ACHN (cell line): ENCODE measurements at regions not wholly inside any gene's neighbourhood (a gene's known extent, or its start where the extent isn't known, plus 50 kb on each side); places are given as distances from the start of the nearest gene placed in this dataset.
"Not testable (repeated sequence)": the region's sequence is repeated elsewhere in the genome, so short reads cannot be mapped to it uniquely, and the experiment has no call there.

Source experiments
- DNase-seq: peaks from one replicate; pipeline ENCODE4 v3.0.0-alpha.2; 2015
- in situ Hi-C: cut with HindIII; loops from 2 replicates; pipeline ENCODE4 v1.10.0; 2017; ENCODE audit warnings: low sequenced_read_pairs, low pct_ligation_motif_present, low pct_unique_long_range_greater_than_20kb

DNA sequence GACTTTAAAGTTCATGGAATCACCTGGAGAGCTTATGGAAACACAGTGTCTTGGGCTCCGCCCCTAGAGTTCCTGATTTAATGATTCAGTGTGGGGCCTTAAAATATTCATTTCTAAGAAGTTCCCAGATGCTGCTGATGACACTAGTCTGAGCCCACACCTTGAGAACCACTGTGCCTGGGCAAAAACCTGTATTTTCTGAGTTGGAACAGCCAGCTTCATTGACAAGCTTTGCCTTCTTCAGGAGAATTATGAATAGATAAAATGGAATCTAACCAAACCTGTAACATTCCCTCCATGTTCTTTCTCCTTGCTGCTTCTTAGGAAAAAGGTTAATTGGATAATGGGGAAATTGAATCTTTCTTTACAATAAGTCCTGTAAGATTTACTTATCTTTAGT, 490.7 kb downstream of the DIPK2A start:
- DNase-seq, result no peak
- in situ Hi-C loops, result no loop called here

DNA sequence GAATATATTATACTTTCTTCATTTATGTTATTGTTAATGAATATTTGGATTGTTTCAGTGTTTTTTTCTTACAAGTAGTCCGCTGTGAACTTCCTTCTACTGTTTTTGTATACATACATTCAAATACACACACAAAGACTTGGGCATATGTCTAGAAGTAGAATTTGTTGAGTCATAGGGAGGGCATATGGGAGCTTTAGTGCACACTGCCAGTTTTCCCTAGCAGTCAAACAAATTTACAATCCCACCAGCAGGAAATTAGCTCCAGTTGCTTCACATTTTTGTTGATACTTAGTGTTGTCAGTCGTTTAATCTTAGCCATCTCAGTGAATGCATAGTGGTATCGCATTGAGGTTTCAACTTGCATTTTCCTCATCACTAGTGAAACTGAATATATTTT, 492.3 kb downstream of the DIPK2A start:
- DNase-seq, result no peak
- in situ Hi-C loops, result no loop called here

DNA sequence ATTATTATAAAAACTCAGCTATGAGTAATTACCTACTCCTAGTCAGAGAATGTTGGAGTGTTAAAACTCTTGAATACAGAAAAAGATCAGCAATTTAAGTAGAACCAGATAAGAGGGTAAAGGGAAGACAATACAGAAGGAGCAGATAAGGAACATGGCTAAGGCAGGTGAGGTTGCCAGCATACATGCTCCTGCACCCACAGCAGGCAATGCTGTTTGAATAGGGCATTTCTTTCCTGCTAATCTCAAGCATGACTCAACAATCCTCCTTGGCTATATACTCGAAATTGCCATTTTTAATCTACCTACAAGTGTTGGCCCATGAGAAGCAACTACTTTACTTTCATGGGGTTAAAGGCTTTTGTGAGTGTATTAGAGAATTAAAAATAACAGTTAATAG, 494.5 kb downstream of the DIPK2A start:
- in situ Hi-C loops, result no loop called here
- no peak for DNase-seq

DNA sequence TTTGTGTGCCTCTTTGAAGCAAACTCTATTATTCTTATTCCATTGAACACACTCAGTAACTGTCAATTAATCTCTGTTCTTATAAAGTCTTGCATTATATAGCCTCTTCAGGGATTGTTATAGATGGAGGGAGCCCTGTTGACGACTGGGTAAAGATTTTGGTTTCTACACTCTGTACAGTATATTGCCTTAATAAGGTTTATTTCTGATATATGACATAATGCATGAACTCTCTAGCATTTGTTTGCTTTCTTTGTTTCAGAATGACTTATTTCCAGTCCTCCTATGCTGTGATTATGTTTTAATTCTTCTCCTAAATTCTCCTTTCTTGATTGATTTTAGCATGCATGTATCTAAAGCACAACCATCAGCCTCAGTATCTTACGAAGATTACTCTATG, 494.9 kb downstream of the DIPK2A start:
- no peak for DNase-seq
- in situ Hi-C loops, result no loop called here

DNA sequence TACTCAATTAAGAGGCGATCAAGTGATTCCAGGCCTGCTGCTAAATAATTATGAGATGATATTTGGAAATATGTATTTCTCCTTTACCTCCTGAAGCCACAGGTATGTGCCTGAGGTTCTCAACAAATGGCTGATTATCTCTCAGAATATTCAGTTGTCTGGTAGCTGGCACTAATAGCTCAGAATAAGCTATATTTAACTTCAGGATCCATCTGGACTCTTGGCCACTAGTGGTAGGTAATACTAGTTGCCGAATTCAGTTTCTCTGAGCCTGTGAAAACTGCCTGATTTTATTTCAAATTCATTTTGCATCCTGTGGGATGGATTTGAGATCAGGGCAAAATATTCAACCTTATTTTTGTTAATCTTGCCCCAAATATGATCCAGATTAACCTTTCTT, 499.0 kb downstream of the DIPK2A start:
- in situ Hi-C loops, result no loop called here
- DNase-seq, result no peak

DNA sequence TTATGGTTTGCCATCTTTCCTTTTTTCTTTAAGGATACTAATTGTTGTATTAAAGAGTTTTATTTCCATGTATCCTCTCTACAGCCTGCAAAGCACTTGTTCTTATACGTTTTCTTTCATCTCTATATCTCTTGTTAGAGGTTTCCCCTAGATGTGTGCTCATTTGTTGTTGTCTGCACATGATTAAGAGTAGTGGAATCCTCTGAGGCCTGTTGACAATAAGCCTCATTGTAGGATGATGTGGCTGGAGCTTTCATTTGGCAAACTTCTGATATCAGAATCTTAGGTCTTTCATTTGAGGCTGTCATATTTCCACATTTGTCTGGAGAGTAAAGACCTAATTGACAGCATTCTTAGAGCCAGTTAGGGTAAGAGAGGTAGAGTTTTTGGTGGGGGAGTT, 506.0 kb downstream of the DIPK2A start:
- in situ Hi-C loops, result no loop called here
- no peak for DNase-seq

DNA sequence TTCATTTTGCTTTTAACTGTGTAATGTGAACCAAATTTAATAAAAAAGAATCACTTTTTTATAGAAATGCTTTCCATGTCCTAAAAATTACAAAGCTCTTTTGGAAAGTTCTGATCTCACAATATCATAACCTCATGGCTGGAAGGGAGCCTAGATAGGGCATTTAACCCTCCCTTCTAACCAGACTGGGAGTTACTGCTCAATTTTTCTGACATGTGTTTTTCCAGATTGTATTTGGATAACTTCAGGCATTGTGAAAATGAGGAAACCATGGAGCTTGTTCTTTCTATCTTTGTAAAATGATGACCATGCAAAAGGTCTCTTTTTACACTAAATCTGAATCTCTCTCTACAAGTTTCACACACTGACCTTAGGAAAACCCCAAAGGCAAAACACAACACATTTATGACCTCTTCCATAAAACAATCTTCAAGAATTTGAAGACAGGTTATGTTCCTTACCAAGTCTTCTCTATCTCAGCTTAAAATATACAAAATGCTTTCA, 508.8 kb downstream of the DIPK2A start:
- DNase-seq, result no peak
- in situ Hi-C loops, result no loop called here

DNA sequence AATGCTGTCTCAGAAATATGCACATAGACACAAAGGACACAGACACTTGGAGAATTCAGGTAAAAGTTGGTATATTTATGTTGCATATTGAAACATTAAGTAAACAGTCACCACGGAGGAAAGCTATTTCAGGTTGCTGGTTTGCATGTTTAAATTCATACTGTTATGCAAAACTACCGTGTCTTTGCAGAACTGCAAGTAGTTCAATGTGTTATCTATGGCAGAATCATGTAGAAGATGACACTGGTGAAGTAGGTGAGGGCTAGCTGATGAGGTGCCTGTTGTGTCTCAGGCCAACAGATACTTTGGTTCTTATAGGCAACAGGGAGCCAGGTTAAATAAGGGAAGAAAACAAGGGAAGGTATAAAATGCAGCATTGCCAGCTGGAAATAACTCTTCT, 511.3 kb downstream of the DIPK2A start:
- DNase-seq, result no peak
- in situ Hi-C loops, result no loop called here

DNA sequence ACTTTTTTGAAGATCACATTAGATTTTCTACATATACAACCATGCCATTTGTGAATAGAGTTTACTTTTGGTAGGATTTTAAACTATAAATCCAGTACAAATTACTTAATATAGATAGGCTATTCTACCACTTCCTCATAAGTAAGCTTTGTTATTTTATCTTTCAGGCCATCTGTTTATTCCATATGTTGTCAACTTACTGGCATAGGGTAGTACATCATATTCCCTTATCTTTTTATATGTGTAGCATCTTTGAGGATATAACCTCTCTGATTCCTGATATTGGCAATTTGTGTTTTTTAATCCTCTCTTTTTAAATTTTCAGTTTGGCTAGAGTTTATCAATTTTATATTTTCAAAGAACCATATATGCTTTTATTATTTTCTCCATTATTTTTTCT, 515.4 kb downstream of the DIPK2A start:
- DNase-seq, result no peak
- in situ Hi-C loops, result no loop called here

DNA sequence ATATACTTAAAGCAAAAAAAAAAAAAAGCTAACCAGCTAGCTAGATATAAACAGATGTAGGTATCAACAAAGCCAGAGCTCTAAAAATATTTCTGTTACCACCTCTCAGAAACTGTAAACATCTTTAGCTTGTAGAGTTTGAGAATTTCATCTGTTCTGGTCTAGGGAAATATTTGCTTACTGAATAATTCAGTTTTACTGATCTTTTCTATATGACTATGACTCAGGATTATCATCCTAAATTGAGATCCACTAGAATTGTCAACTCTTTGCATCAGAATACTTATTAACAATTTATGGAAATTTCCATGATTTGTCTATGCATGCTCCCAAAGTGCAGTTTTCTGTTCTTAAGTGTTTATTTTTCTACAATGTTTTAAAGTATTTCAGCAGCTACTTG, 517.3 kb downstream of the DIPK2A start:
- DNase-seq, result no peak
- in situ Hi-C loops, result no loop called here

DNA sequence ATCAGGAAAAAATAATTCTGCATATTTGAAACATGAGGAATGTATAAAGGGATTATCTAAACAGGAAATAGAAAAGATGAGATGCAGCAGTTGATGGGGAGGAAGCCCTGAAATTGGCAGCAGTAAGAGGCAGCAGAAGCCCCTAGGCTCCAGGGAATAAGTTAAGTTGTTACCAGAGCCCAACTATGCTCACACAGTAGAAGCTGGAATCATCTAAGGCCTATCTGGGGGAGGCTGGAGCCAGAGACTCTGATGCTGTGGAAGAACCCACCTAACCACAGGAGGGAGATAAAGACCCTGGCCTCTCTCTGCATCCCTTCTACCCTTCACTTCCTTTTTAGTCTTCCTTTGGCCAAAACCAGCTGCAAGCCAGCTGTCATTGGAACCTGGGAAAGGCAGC, 519.7 kb downstream of the DIPK2A start:
- no peak for DNase-seq
- in situ Hi-C loops, result no loop called here

DNA sequence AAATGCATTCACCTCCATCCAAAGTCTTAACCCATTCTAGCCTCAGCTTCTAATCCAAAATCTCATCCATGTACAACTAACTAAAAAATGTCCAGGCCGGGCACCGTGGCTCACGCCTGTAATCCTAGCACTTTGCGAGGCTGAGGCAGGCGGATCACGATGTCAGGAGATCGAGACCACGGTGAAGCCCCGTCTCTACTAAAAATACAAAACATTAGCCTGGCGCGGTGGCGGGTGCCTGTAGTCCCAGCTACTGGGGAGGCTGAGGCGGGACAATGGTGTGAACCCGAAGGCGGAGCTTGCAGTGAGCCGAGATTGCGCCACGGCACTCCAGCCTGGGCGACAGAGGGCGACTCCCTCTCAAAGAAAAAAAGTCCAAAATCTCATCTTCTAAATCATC, 523.0 kb downstream of the DIPK2A start:
- in situ Hi-C loops, DNase-seq: not testable (repeated sequence)

DNA sequence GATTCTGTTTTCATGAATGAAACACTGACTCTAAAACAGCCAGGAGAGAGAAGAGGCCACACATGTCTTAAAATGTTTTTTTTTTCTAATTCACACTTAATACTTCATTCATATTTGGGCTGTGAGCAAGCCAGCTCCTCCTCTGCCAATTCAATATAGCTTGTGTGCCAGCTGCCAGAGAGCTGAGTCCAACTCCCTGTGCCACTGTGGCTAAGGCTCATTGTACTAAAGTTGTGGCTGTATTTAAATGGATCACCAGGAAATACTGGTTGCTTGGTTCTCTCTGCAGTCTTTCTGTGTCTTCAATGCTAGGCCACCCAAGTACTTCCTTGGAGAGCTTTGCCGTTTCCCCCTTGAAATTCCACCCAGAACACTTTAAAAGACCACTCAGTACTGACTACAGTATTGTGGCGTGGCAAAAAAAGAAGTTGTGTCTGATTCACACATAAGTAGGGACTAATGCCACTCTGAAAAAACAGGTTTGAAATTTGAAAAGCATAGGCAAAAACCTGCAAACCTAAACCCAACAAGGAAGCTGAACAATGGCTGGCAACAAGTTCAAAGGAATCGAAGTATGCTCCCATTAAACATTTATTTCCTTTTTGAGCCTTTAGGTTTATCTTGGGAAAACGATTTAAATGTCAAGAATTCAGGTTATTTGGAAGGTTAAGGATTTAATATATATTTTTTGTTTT, 524.7 kb downstream of the DIPK2A start:
- no peak for DNase-seq
- in situ Hi-C loops, result no loop called here

DNA sequence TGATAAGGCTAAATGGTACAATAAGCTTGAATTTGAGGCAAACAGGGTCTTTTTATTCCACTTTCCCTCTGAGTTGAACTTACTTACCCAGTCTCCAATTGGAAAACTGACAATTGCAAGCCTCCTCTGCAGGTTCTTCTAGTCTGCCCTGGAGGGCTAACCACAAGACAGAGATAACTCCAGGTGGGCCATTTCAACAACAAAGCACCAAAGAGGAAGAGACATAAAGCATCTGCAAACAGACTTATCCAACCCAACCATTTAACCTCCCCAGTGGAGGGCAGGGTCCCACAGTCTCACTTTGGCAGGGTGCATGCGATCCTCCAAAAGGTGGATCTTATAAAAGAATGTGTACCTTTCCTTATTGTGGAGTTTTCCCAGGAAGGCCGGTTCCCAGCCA, 525.8 kb downstream of the DIPK2A start:
- in situ Hi-C loops, result no loop called here
- DNase-seq, result no peak

DNA sequence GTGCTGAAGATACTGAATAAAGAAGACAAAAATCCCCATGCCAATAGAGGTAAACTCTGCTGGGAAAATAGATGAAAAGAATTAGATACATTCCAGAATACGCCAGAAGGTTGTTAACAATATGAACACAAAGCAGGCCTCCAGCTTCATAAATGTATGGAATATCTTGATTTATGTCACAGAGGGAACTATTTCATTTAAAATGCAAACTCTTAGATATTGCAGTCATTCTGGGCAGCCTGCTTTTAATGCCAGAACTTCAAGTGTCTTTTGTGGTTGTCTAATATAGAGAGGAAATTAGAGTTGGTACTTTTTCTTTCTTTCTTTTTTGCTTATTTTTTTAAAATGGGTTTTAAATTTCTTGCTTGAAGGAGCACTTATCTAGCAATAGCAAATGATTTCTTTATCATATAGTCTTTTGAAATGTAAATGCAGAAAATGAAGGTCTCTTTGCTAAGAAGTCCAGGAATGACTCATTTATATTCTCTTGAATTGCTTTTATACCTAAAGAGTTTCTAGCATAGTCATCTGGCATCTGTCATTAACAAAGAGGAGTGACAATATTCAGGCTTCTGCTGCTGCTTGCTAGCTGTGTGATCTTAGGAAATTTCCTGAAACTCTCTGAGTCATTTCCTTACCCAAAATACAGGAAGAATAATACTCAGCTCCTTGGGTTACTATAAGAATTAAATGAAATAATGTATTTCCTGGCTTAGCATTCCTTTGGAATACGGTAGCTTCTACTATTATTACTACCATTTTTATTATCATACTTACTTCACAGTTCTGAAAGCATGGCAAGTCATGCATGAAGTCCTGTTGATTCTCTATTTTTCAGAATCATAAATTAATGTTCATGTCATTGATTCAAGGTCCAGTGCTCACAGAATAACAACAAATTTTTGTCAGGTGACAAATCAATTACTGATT, 527.6 kb downstream of the DIPK2A start:
- no peak for DNase-seq
- in situ Hi-C loops, result no loop called here

DNA sequence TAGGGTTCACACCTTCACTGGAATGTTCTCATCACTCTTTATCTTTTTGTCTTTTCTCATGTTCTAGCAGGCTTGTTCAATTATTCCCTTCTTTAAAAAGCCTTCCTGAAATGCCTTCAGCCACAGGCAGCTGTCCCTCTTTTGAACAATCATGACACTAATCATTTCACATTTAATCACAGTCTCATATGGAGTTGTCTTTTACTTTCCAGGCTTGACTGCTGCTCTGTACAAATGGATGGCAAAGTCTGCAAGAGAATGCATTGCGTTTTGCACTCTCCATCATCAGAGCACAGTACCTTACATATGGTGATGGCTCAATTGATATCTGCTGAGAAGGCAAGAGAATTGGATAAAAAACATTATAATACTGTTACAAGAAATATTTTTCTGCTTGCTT, 529.8 kb downstream of the DIPK2A start:
- in situ Hi-C loops, result no loop called here
- no peak for DNase-seq

DNA sequence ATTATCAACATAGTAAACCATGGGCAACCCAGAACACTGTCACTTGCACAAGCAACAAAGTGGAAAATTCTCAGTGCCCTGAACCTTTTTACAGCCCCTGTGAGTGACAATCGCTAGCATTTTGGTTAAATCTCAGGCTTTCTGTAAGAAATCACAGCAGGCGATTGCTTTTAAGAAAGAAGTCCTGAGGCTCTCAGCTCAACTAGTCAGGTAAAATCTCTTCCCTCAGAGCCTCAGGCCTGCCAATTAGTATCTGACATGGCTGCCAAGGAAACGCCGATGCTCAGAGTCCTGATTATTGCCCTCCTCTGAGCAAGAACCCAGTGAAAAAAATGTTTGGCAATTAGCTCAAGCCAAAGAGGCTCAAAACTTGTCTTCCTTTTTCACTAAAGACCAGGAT, 530.8 kb downstream of the DIPK2A start:
- in situ Hi-C loops, result no loop called here
- no peak for DNase-seq

DNA sequence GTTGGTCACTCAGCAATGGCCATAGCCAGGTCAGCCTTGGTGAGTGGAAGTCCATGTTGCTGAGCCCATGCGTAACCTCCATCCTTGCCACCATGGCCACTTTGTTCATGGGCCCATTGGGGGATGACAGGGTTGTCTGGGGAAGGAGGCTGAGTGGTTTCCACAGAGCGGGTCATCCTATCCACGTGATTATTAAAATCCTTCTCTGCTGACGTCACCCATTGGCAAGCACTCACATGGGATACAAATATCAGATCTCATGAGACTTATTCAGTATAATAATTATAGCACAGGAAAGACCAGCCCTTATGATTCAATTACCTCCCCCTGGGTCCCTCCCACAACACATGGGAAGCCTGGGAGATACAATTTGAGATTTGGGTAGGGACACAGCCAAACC, 534.8 kb downstream of the DIPK2A start:
- in situ Hi-C loops, DNase-seq: not testable (repeated sequence)

DNA sequence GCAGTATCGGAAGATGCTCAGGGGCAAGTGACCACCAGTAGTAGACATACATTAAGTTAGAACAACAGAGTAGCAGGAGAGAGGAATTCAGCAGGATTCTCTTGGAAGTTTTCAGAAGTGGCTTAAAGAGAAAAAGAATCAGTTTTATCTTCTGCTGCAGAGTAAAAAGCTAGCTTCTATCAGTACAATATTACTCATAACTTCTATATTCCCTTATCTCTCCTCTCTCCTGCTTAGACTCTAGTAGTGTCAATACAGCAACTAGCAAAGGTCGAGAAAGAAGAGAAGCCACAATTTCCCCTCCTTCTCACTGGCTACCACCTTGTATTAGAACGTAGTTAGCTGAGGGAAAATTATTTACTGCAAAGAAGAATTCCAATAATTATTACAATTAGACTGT, 539.7 kb downstream of the DIPK2A start:
- no peak for DNase-seq
- in situ Hi-C loops, result no loop called here

DNA sequence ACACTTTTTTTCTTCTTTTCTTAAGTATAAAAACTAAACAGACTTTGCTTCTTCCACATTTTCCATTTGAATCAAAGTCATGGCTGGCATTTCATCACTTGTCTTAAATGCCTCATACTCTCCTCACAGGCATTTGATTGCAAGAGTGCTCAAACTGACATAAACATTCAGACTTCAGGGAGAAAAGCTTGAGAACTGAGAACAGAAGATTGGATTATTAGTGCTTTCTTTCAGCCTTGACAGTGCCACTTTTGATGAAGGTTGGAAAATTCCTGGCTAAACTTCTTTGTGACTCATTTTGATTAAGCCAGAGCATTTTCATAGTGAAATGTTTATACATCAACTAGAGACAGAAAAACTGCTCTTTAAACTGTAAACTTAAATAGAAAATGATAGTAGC, 544.4 kb downstream of the DIPK2A start:
- DNase-seq, result no peak
- in situ Hi-C loops, result no loop called here
